Upper lobe of left lung (tissue), 6 donors: ENCODE measurements at regions not wholly inside any gene's neighbourhood (a gene's known extent, or its start where the extent isn't known, plus 50 kb on each side); places are given as distances from the start of the nearest gene placed in this dataset.

Source experiments
- ATAC-seq, 2 donors: fragments of 200-7000 bp; cut with Tn5 transposase; one replicate each; pipeline ENCODE4 v1.9.1; 2022; ENCODE audit warnings: mild to moderate bottlenecking in 2 of 2, moderate library complexity in 2 of 2; ENCODE audit not compliant: low FRiP score in 2 of 2
- DNase-seq, 2 donors: peaks; one replicate each; pipeline ENCODE4 v3.0.0-alpha.2; 2019 to 2020
- H3K27ac ChIP-seq, 4 donors: fragments of 200-600 bp; sonication (generic); one replicate each; pipeline ENCODE4 v1.5.1; 2016 to 2019
- H3K27me3 ChIP-seq, 4 donors: fragments of 200-600 bp; sonication (generic); one replicate each; pipeline ENCODE4 v1.5.1; 2017 to 2019
- H3K36me3 ChIP-seq, 4 donors: fragments of 200-600 bp; sonication (generic); one replicate each; pipeline ENCODE4 v1.5.1; 2016 to 2019
- H3K4me1 ChIP-seq, 4 donors: fragments of 200-600 bp; sonication (generic); one replicate each; pipeline ENCODE4 v1.5.1; 2018 to 2019
- H3K4me3 ChIP-seq, 4 donors: fragments of 200-600 bp; sonication (generic); one replicate each; pipeline ENCODE4 v1.5.1; 2017 to 2019; ENCODE audit warnings: mild to moderate bottlenecking in 2 of 4, moderate library complexity in 1 of 4
- H3K9me3 ChIP-seq, 4 donors: fragments of 200-600 bp; sonication (generic); one replicate each; pipeline ENCODE4 v1.5.1; 2018 to 2019
- EP300 ChIP-seq, 4 donors: sonication (generic); formaldehyde crosslinking; IDR thresholded peaks; one replicate each; pipeline ENCODE4 v1.5.1; 2017; ENCODE audit warnings: antibody characterized with exemption in 4 of 4, control low read depth in 2 of 4
- POLR2A ChIP-seq, 4 donors: fragments of 450-650 bp; IDR thresholded peaks; one replicate each; pipeline ENCODE4 v1.5.1; 2016 to 2017; ENCODE audit warnings: antibody characterized with exemption in 4 of 4, mild to moderate bottlenecking in 2 of 4
- POLR2AphosphoS5 ChIP-seq, 2 donors: sonication (generic); formaldehyde crosslinking; IDR thresholded peaks; one replicate each; pipeline ENCODE4 v1.5.1; 2017; ENCODE audit warnings: antibody characterized with exemption in 2 of 2
- WGBS, 2 donors: methylation state at CpG; one replicate each; pipeline ENCODE4 v1.1.5; 2017 to 2018; 5-methylcytosine and 5-hydroxymethylcytosine counted together
- TF ChIP-seq, protein P1 (sequence below), 6 experiments: fragments of 450-650 bp in 4 of 6; fragments of 200-600 bp in 2 of 6; sonication (generic) in 2 of 6; IDR thresholded peaks; one replicate each; pipeline ENCODE4 v1.5.1; 2016 to 2019; ENCODE audit warnings: antibody characterized with exemption in 6 of 6
- donor health status: DM: no; HTN: no; CAD: no; lungs with moderate emphysema.
- donor health status: DM: no; HTN: yes; CAD: no; lungs with severe emphysema.

DNA sequence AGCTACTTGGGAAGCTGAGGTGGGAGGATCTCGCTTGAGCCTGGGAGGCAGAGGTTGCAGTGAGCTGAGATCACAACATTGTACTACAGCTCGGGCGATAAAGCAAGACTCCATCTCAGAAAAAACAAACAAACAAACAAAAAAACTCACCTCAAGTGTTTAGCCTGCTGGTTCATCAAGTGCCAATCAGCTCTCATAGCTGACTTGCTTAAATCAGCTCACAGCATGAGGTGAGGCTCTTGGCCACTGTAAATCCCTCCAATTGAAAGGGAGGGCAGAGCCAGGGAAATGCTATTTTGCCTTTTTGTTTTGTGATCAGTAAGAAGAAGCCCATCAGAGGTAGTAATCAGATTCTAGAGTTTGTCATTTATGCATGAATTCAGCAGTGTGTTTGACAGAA lies 112.3 kb downstream of the RAB11FIP2 start:
- WGBS, 2 donors = 62 to 69% methylated on average over 3 of the region's 3 CpGs
- no peak for ATAC-seq
- Histone ChIP-seq H3K4me3 (no peak overlapping the region), H3K9me3 (no peaks in the 10 kb centered on the region), H3K27ac (no peak overlapping the region), H3K4me1 (no peaks in the 10 kb centered on the region), H3K27me3 (no peaks in the 10 kb centered on the region), H3K36me3 (no peaks in the 10 kb centered on the region)
- TF ChIP-seq POLR2A (IDR thresholded peaks at IDR 0.05) (no peak), EP300 (IDR thresholded peaks at IDR 0.05) (no peak), POLR2AphosphoS5 (IDR thresholded peaks at IDR 0.05) (no peak)
- DNase-seq = no peak

DNA sequence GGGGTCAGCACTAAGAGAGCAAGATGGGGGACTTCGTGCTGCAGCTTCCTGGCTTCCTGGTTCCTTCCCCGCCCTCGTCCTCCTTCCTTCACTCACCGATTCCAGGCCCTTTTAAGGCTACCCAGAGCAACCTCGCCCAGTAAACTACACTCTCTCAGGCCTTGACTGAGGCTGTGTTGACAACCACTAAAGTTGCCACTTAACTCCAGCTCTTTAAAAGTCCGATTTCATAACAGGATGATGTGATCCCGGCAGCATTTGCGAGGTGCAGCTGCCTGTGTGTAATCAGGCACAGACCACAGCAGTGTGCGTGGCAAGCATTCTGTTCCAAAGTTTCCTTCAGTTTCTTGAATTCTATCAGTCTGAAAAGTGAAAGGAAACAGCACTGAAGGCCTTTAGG lies 110.6 kb downstream of the RAB11FIP2 start:
- ATAC-seq (peak; percentile 74 to 91), DNase-seq (peak in 1 of 2 donors; percentile 77)
- Histone ChIP-seq H3K4me1 (no peaks in the 10 kb centered on the region), H3K27ac (peak overlapping the region in 1 of 4 donors; percentile 63), H3K36me3 (no peaks in the 10 kb centered on the region), H3K9me3 (no peaks in the 10 kb centered on the region), H3K27me3 (no peaks in the 10 kb centered on the region), H3K4me3 (peak overlapping the region in 1 of 4 donors; percentile 8)
- 53 to 56% methylated on average over 9 of the region's 9 CpGs for WGBS, 2 donors
- TF ChIP-seq EP300 (IDR thresholded peaks at IDR 0.05) = peak in 1 of 4 donors; percentile 63
- TF ChIP-seq, protein P1, sequence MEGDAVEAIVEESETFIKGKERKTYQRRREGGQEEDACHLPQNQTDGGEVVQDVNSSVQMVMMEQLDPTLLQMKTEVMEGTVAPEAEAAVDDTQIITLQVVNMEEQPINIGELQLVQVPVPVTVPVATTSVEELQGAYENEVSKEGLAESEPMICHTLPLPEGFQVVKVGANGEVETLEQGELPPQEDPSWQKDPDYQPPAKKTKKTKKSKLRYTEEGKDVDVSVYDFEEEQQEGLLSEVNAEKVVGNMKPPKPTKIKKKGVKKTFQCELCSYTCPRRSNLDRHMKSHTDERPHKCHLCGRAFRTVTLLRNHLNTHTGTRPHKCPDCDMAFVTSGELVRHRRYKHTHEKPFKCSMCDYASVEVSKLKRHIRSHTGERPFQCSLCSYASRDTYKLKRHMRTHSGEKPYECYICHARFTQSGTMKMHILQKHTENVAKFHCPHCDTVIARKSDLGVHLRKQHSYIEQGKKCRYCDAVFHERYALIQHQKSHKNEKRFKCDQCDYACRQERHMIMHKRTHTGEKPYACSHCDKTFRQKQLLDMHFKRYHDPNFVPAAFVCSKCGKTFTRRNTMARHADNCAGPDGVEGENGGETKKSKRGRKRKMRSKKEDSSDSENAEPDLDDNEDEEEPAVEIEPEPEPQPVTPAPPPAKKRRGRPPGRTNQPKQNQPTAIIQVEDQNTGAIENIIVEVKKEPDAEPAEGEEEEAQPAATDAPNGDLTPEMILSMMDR (IDR thresholded peaks at IDR 0.05) = no peak
- TF ChIP-seq POLR2A (IDR thresholded peaks at IDR 0.05) = peak in 1 of 4 donors; percentile 30
- TF ChIP-seq POLR2AphosphoS5 (IDR thresholded peaks at IDR 0.05) = peak in 1 of 2 donors; percentile 52

DNA sequence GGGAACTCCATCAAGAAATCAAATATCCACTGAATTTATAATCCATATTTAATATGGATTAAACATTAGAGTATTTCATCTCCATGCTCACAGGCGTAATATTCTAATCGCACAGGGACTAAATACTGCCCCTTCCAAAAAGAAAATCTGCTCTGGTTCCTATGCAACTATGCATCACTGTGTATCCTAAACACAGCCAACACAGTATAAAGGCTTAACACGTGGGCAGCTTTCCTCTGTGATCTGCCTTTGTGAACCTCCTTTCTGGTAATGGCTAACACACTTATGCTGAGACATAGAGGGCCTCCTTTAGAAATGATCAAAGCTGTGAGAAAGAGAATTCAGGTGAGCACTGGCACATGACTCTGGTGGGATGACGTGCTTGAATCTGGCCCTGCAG lies 110.2 kb downstream of the RAB11FIP2 start:
- Histone ChIP-seq H3K36me3 (no peaks in the 10 kb centered on the region), H3K4me3 (no peak overlapping the region), H3K27ac (peak overlapping the region in 1 of 4 donors; percentile 39), H3K4me1 (no peaks in the 10 kb centered on the region), H3K9me3 (no peaks in the 10 kb centered on the region), H3K27me3 (no peaks in the 10 kb centered on the region)
- ATAC-seq (no peak), DNase-seq (no peak)
- 86 to 91% methylated on average over 4 of the region's 4 CpGs for WGBS, 2 donors
- TF ChIP-seq POLR2AphosphoS5 (IDR thresholded peaks at IDR 0.05) = no peak
- TF ChIP-seq POLR2A (IDR thresholded peaks at IDR 0.05) = no peak
- TF ChIP-seq EP300 (IDR thresholded peaks at IDR 0.05) = no peak
- TF ChIP-seq, protein P1 (IDR thresholded peaks at IDR 0.05) = no peak

DNA sequence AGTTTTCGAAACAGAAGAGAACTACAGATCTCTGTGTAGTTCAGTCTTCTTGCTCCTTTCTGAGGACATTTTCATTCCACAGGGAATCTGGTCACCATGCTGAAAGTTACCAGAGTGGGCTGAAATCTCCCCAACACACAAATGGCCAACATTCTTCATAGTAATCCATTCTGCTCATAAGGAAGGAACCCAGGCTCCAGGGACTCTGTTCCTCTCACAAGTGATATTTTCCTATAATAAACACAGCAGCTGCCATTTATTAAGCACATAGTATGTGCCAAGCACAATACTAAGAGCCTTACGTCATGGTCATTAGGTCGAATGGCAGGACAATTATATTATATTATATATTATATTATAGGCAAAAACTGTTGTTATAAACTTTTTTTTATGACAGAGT lies 109.8 kb downstream of the RAB11FIP2 start:
- Histone ChIP-seq H3K36me3 (no peaks in the 10 kb centered on the region), H3K27ac (no peak overlapping the region), H3K4me3 (no peak overlapping the region), H3K9me3 (no peaks in the 10 kb centered on the region), H3K27me3 (no peaks in the 10 kb centered on the region), H3K4me1 (no peaks in the 10 kb centered on the region)
- WGBS, 2 donors = 92 to 97% methylated on average over 3 of the region's 3 CpGs
- no peak for ATAC-seq
- no peak for TF ChIP-seq EP300 (IDR thresholded peaks at IDR 0.05)
- no peak for TF ChIP-seq POLR2A (IDR thresholded peaks at IDR 0.05)
- no peak for TF ChIP-seq POLR2AphosphoS5 (IDR thresholded peaks at IDR 0.05)
- TF ChIP-seq, protein P1 (IDR thresholded peaks at IDR 0.05) = no peak
- DNase-seq = no peak

DNA sequence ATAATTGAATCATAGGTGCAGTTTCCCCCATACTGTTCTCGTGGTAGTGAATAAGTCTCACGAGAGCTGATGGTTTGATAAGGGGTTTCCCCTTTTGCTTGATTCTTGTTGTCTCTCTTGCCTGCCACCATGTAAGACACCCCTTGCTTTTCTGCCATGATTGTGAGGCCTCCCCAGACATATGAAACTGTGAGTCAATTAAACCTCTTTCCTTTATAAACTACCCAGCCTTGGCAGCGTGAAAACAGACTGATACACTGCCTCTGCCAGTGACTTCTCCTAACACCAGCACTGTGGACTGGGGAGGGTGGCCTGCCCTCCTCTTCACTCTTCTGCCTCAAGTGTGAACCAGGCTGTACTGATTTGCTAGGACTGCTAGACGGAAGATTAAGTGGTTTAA lies 108.6 kb downstream of the RAB11FIP2 start:
- 77 to 79% methylated on average over 3 to 4 of the region's 4 CpGs for WGBS, 2 donors
- no peaks in the 10 kb centered on the region for H3K36me3 ChIP-seq

More for the DNA sequence above, 108.6 kb downstream of the RAB11FIP2 start:
- no peak for ATAC-seq
- Histone ChIP-seq H3K4me1 (no peaks in the 10 kb centered on the region), H3K27me3 (no peaks in the 10 kb centered on the region), H3K4me3 (no peak overlapping the region), H3K27ac (no peak overlapping the region), H3K9me3 (no peaks in the 10 kb centered on the region)
- no peak for DNase-seq
- no peak for TF ChIP-seq POLR2A (IDR thresholded peaks at IDR 0.05)
- TF ChIP-seq, protein P1 (IDR thresholded peaks at IDR 0.05) = no peak
- no peak for TF ChIP-seq EP300 (IDR thresholded peaks at IDR 0.05)
- no peak for TF ChIP-seq POLR2AphosphoS5 (IDR thresholded peaks at IDR 0.05)
